ENCODE measurements at regions not wholly inside any gene's neighbourhood (a gene's known extent, or its start where the extent isn't known, plus 50 kb on each side); places are given as distances from the start of the nearest gene placed in this dataset.

- no peaks in the 10 kb centered on the region for H3K36me3 ChIP-seq
- no peaks in the 10 kb centered on the region for H3K27me3 ChIP-seq (replicated peaks)
- DNase-seq (ENCODE audit: low read depth in 1 of 2, low spot score in 2 of 2): no peak
- H3K27ac ChIP-seq: no peak overlapping the region
- no peaks in the 10 kb centered on the region for H3K9me3 ChIP-seq (replicated peaks)
- no peak overlapping the region for H3K4me3 ChIP-seq
- no peaks in the 10 kb centered on the region for H3K4me1 ChIP-seq (replicated peaks)
Measured at GRCh38 chr5:27308153-27308552, 269.8 kb upstream of the CDH9 start.

- Histone ChIP-seq H3K27me3 (replicated peaks) (no peaks in the 10 kb centered on the region), H3K27ac (no peak overlapping the region), H3K4me1 (replicated peaks) (no peaks in the 10 kb centered on the region), H3K4me3 (no peak overlapping the region), H3K36me3 (no peaks in the 10 kb centered on the region), H3K9me3 (replicated peaks) (no peaks in the 10 kb centered on the region)
- peak in 1 of 2 experiments; percentile 23 for DNase-seq (ENCODE audit: low read depth in 1 of 2, low spot score in 2 of 2)
Measured at GRCh38 chr5:27290172-27290571, 251.8 kb upstream of the CDH9 start.

- no peaks in the 10 kb centered on the region for H3K36me3 ChIP-seq
- H3K9me3 ChIP-seq (replicated peaks): no peaks in the 10 kb centered on the region
- no peak for DNase-seq (ENCODE audit: low read depth in 1 of 2, low spot score in 2 of 2)
- H3K4me3 ChIP-seq: no peak overlapping the region
- no peaks in the 10 kb centered on the region for H3K27me3 ChIP-seq (replicated peaks)
- no peak overlapping the region for H3K27ac ChIP-seq
- no peaks in the 10 kb centered on the region for H3K4me1 ChIP-seq (replicated peaks)
Measured at GRCh38 chr5:27276119-27276518, 237.7 kb upstream of the CDH9 start.

- no peak overlapping the region for H3K27ac ChIP-seq
- no peaks in the 10 kb centered on the region for H3K36me3 ChIP-seq
- no peaks in the 10 kb centered on the region for H3K4me1 ChIP-seq (replicated peaks)
- DNase-seq (ENCODE audit: low read depth in 1 of 2, low spot score in 2 of 2): no peak
- no peaks in the 10 kb centered on the region for H3K9me3 ChIP-seq (replicated peaks)
- no peak overlapping the region for H3K4me3 ChIP-seq
- no peaks in the 10 kb centered on the region for H3K27me3 ChIP-seq (replicated peaks)
Measured at GRCh38 chr5:27275345-27275744, 237.0 kb upstream of the CDH9 start.

- Histone ChIP-seq H3K4me3 (no peak overlapping the region), H3K27ac (no peak overlapping the region), H3K36me3 (no peaks in the 10 kb centered on the region), H3K27me3 (replicated peaks) (no peaks in the 10 kb centered on the region), H3K9me3 (replicated peaks) (no peaks in the 10 kb centered on the region), H3K4me1 (replicated peaks) (no peaks in the 10 kb centered on the region)
- no peak for DNase-seq (ENCODE audit: low read depth in 1 of 2, low spot score in 2 of 2)
Measured at GRCh38 chr5:27269766-27270165, 231.4 kb upstream of the CDH9 start.

- Histone ChIP-seq H3K9me3 (replicated peaks) (no peaks in the 10 kb centered on the region), H3K4me3 (no peak overlapping the region), H3K27ac (no peak overlapping the region), H3K4me1 (replicated peaks) (no peaks in the 10 kb centered on the region), H3K27me3 (replicated peaks) (no peaks in the 10 kb centered on the region), H3K36me3 (no peaks in the 10 kb centered on the region)
- DNase-seq (ENCODE audit: low read depth in 1 of 2, low spot score in 2 of 2): no peak
Measured at GRCh38 chr5:27267209-27267824, 228.9 kb upstream of the CDH9 start.

GRCh38 chr5:27266184-27266583, 227.8 kb upstream of the CDH9 start:
- Histone ChIP-seq H3K9me3 (replicated peaks) (no peaks in the 10 kb centered on the region), H3K36me3 (no peaks in the 10 kb centered on the region), H3K4me3 (no peak overlapping the region), H3K27me3 (replicated peaks) (no peaks in the 10 kb centered on the region), H3K27ac (no peak overlapping the region), H3K4me1 (replicated peaks) (no peaks in the 10 kb centered on the region)
- no peak for DNase-seq (ENCODE audit: low read depth in 1 of 2, low spot score in 2 of 2)

GRCh38 chr5:27257696-27258095, 219.3 kb upstream of the CDH9 start:
- DNase-seq (ENCODE audit: low read depth in 1 of 2, low spot score in 2 of 2): no peak

GRCh38 chr5:27252911-27253310, 214.5 kb upstream of the CDH9 start:
- Histone ChIP-seq H3K4me3 (no peak overlapping the region), H3K4me1 (replicated peaks) (no peaks in the 10 kb centered on the region), H3K9me3 (replicated peaks) (no peaks in the 10 kb centered on the region), H3K27ac (no peak overlapping the region), H3K27me3 (replicated peaks) (no peaks in the 10 kb centered on the region), H3K36me3 (no peaks in the 10 kb centered on the region)
- no peak for DNase-seq (ENCODE audit: low read depth in 1 of 2, low spot score in 2 of 2)

More at GRCh38 chr5:27257696-27258095, 219.3 kb upstream of the CDH9 start:
- H3K4me3 ChIP-seq: no peak overlapping the region
- no peak overlapping the region for H3K27ac ChIP-seq
- H3K27me3 ChIP-seq (replicated peaks): no peaks in the 10 kb centered on the region
- no peaks in the 10 kb centered on the region for H3K9me3 ChIP-seq (replicated peaks)
- no peaks in the 10 kb centered on the region for H3K4me1 ChIP-seq (replicated peaks)
- no peaks in the 10 kb centered on the region for H3K36me3 ChIP-seq

GRCh38 chr5:27242258-27242626, 203.9 kb upstream of the CDH9 start:
- Histone ChIP-seq H3K4me1 (replicated peaks) (0 out of 2 replicates have a peak, but pooled peaks cover 3% of the 10 kb centered on the region), H3K4me3 (no peak overlapping the region), H3K9me3 (replicated peaks) (no peaks in the 10 kb centered on the region), H3K27ac (peak overlapping the region; percentile 29; the same call in 1 of the 2 replicates), H3K36me3 (no peaks in the 10 kb centered on the region), H3K27me3 (replicated peaks) (no peaks in the 10 kb centered on the region)
- no peak for DNase-seq (ENCODE audit: low read depth in 1 of 2, low spot score in 2 of 2)

GRCh38 chr5:27241564-27242257, 203.3 kb upstream of the CDH9 start:
- H3K4me3 ChIP-seq: no peak overlapping the region
- peak in 1 of 2 experiments; percentile 41 for DNase-seq (ENCODE audit: low read depth in 1 of 2, low spot score in 2 of 2)
- H3K9me3 ChIP-seq (replicated peaks): no peaks in the 10 kb centered on the region
- no peaks in the 10 kb centered on the region for H3K36me3 ChIP-seq
- peak overlapping the region; percentile 40; the same call in 1 of the 2 replicates for H3K27ac ChIP-seq
- 0 out of 2 replicates have a peak, but pooled peaks cover 3% of the 10 kb centered on the region for H3K4me1 ChIP-seq (replicated peaks)
- no peaks in the 10 kb centered on the region for H3K27me3 ChIP-seq (replicated peaks)

- DNase-seq (ENCODE audit: low read depth in 1 of 2, low spot score in 2 of 2): no peak
- Histone ChIP-seq H3K36me3 (no peaks in the 10 kb centered on the region), H3K27me3 (replicated peaks) (no peaks in the 10 kb centered on the region), H3K4me1 (replicated peaks) (0 out of 2 replicates have a peak, but pooled peaks cover 3% of the 10 kb centered on the region), H3K27ac (no peak overlapping the region), H3K4me3 (no peak overlapping the region), H3K9me3 (replicated peaks) (no peaks in the 10 kb centered on the region)
Measured at GRCh38 chr5:27240791-27241190, 202.4 kb upstream of the CDH9 start.

GRCh38 chr5:27234916-27235315, 196.5 kb upstream of the CDH9 start:
- no peaks in the 10 kb centered on the region for H3K4me1 ChIP-seq (replicated peaks)
- no peak overlapping the region for H3K4me3 ChIP-seq
- H3K9me3 ChIP-seq (replicated peaks): no peaks in the 10 kb centered on the region
- no peak overlapping the region for H3K27ac ChIP-seq
- no peaks in the 10 kb centered on the region for H3K27me3 ChIP-seq (replicated peaks)
- DNase-seq (ENCODE audit: low read depth in 1 of 2, low spot score in 2 of 2): no peak
- no peaks in the 10 kb centered on the region for H3K36me3 ChIP-seq

- Histone ChIP-seq H3K27me3 (replicated peaks) (no peaks in the 10 kb centered on the region), H3K4me1 (replicated peaks) (no peaks in the 10 kb centered on the region), H3K4me3 (no peak overlapping the region), H3K27ac (no peak overlapping the region), H3K36me3 (no peaks in the 10 kb centered on the region), H3K9me3 (replicated peaks) (no peaks in the 10 kb centered on the region)
- DNase-seq (ENCODE audit: low read depth in 1 of 2, low spot score in 2 of 2): no peak
Measured at GRCh38 chr5:27221410-27221809, 183.0 kb upstream of the CDH9 start.

All from SJSA1 (cell line).